Loucy (cell line): ENCODE measurements at regions not wholly inside any gene's neighbourhood (a gene's known extent, or its start where the extent isn't known, plus 50 kb on each side); places are given as distances from the start of the nearest gene placed in this dataset.
A peak's percentile ranks its signal among the peaks of the same experiment; 100 is the strongest.

ENCODE experiments used
- H2AFZ ChIP-seq: fragments of 200-600 bp; sonication (generic); 2 replicates; pipeline ENCODE4 v1.6.0; 2016; ENCODE audit warnings: antibody characterized with exemption, mild to moderate bottlenecking, low read length, moderate library complexity
- H3F3A ChIP-seq: fragments of 200-600 bp; 2 replicates; pipeline ENCODE4 v1.6.0; 2016; ENCODE audit warnings: antibody characterized with exemption, low read depth, mild to moderate bottlenecking
- H3K27me3 ChIP-seq: fragments of 200-600 bp; sonication (generic); 2 replicates; pipeline ENCODE4 v1.6.1; 2014; ENCODE audit warnings: low read length, mild to moderate bottlenecking; ENCODE audit not compliant: insufficient read depth, poor library complexity, severe bottlenecking
- H3K36me3 ChIP-seq: fragments of 200-600 bp; sonication (generic); 2 replicates; pipeline ENCODE4 v1.6.1; 2016; ENCODE audit warnings: low read length; ENCODE audit not compliant: insufficient read depth
- H3K4me1 ChIP-seq: fragments of 200-600 bp; sonication (generic); 2 replicates; pipeline ENCODE4 v1.5.1; 2014; ENCODE audit warnings: low read length, mild to moderate bottlenecking; ENCODE audit not compliant: insufficient read depth, poor library complexity, severe bottlenecking
- H3K4me2 ChIP-seq: fragments of 200-600 bp; sonication (generic); 2 replicates; pipeline ENCODE4 v1.6.0; 2014; ENCODE audit warnings: antibody characterized with exemption, low read length, low read depth, mild to moderate bottlenecking; ENCODE audit not compliant: poor library complexity, severe bottlenecking
- H3K4me3 ChIP-seq: fragments of 200-600 bp; sonication (generic); 2 replicates; pipeline ENCODE4 v1.5.1; 2014; ENCODE audit warnings: low read length, mild to moderate bottlenecking, mixed read lengths; ENCODE audit not compliant: poor library complexity, severe bottlenecking
- H3K79me2 ChIP-seq: fragments of 200-600 bp; sonication (generic); 2 replicates; pipeline ENCODE4 v1.6.1; 2014; ENCODE audit warnings: low read length; ENCODE audit not compliant: insufficient read depth
- H3K9ac ChIP-seq: fragments of 200-600 bp; sonication (generic); 2 replicates; pipeline ENCODE4 v1.6.0; 2014; ENCODE audit warnings: mild to moderate bottlenecking, low read depth, low read length, moderate library complexity; ENCODE audit not compliant: poor library complexity, severe bottlenecking
- H3K9me2 ChIP-seq: fragments of 200-600 bp; sonication (generic); replicated peaks from 2 replicates; pipeline ENCODE4 v1.6.1; 2016; ENCODE audit warnings: low read depth, low read length, mixed read lengths
- H3K9me3 ChIP-seq: fragments of 200-600 bp; sonication (generic); 2 replicates; pipeline ENCODE4 v1.6.1; 2014; ENCODE audit warnings: mild to moderate bottlenecking, antibody characterized with exemption, low read length, low read depth; ENCODE audit not compliant: insufficient read depth
- H4K20me1 ChIP-seq: fragments of 200-600 bp; sonication (generic); 2 replicates; pipeline ENCODE4 v1.6.0; 2014; ENCODE audit warnings: antibody characterized with exemption, low read length, mild to moderate bottlenecking; ENCODE audit not compliant: insufficient read depth, poor library complexity, severe bottlenecking
- CTCF ChIP-seq: fragments of 200-600 bp; sonication (generic); conservative IDR thresholded peaks from 2 replicates; pipeline ENCODE4 v1.5.1; 2014; ENCODE audit warnings: mild to moderate bottlenecking, antibody characterized with exemption, low read length
- EZH2phosphoT487 ChIP-seq: fragments of 200-600 bp; IDR thresholded peaks from 2 replicates; pipeline ENCODE4 v1.6.1; 2018; ENCODE audit warnings: antibody characterized with exemption, mild to moderate bottlenecking, moderate library complexity, borderline replicate concordance

DNA sequence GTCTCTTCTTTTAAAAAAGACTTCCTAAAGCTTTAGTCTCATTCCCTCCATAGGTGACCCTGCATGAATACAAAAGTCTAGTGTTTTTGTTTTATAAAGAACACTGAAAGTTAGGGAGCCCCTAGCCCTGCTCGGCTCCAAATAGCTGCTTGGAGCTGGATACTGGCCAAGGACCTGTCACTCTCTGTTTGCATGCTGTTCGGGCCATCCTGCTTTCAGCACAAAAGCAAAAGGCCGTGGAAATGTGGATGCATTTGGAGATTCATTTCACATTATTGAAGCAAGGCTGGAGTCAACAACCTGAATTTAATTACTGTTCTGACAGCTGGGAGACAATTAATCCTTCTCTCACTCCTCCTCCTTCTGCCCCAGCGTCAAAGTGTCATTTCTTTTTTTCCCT is 151.7 kb upstream of the NMUR2 start:
- TF ChIP-seq EZH2phosphoT487 (no peak), CTCF (no peak)
- Histone ChIP-seq H3K9me3 (no peaks in the 10 kb centered on the region), H3F3A (no peaks in the 10 kb centered on the region), H3K9ac (no peak overlapping the region), H3K4me3 (no peak overlapping the region), H2AFZ (no peak overlapping the region), H3K27me3 (no peaks in the 10 kb centered on the region), H4K20me1 (no peaks in the 10 kb centered on the region), H3K36me3 (no peaks in the 10 kb centered on the region), H3K79me2 (no peaks in the 10 kb centered on the region), H3K9me2 (no peaks in the 10 kb centered on the region), H3K4me2 (no peak overlapping the region), H3K4me1 (no peaks in the 10 kb centered on the region)

GRCh38 chr5:152560512-152561137 is 155.5 kb upstream of the NMUR2 start:
- no peaks in the 10 kb centered on the region for H3K79me2 ChIP-seq
- H2AFZ ChIP-seq = no peak overlapping the region
- TF ChIP-seq EZH2phosphoT487 (no peak), CTCF (peak; percentile 63)

GRCh38 chr5:152568016-152568415 is 162.9 kb upstream of the NMUR2 start:
- Histone ChIP-seq H3K9me3 (no peaks in the 10 kb centered on the region), H3K9ac (no peak overlapping the region), H3K27me3 (no peaks in the 10 kb centered on the region), H3K9me2 (no peaks in the 10 kb centered on the region), H4K20me1 (no peaks in the 10 kb centered on the region), H3K4me3 (no peak overlapping the region), H3F3A (no peaks in the 10 kb centered on the region), H3K4me2 (no peak overlapping the region), H3K36me3 (no peaks in the 10 kb centered on the region), H3K4me1 (no peaks in the 10 kb centered on the region), H2AFZ (no peak overlapping the region), H3K79me2 (no peaks in the 10 kb centered on the region)
- no peak for TF ChIP-seq EZH2phosphoT487
- TF ChIP-seq CTCF = no peak

More at GRCh38 chr5:152560512-152561137, 155.5 kb upstream of the NMUR2 start:
- no peaks in the 10 kb centered on the region for H3K27me3 ChIP-seq
- H3K9me2 ChIP-seq = no peaks in the 10 kb centered on the region
- no peaks in the 10 kb centered on the region for H3K9me3 ChIP-seq
- H3F3A ChIP-seq = no peaks in the 10 kb centered on the region
- H3K4me2 ChIP-seq = no peak overlapping the region
- no peaks in the 10 kb centered on the region for H3K36me3 ChIP-seq
- H3K9ac ChIP-seq = no peak overlapping the region
- H3K4me3 ChIP-seq = no peak overlapping the region
- H3K4me1 ChIP-seq = no peaks in the 10 kb centered on the region
- H4K20me1 ChIP-seq = no peaks in the 10 kb centered on the region
